ENCODE measurements at regions not wholly inside any gene's neighbourhood (a gene's known extent, or its start where the extent isn't known, plus 50 kb on each side); places are given as distances from the start of the nearest gene placed in this dataset.

DNA sequence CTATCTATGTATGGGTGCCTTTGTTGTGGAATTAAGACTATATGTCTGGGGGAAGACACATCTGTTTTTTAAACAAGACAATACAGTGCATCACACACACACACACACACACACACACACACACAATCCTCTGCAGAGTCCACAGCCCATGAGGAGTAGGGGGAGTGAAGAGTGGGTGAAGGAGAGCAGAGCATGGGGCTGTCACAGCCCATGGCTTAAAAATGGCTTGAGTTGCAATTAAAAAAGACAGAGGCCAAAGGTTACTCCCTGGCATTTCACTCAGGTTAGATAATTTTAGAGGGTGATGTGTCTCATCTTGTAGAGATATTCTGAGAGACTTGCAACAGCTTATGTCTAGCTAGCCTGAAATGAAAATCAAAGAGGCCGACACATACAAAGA, 176.5 kb upstream of the PLXNA2 start:
- FAIRE-seq: no peak

DNA sequence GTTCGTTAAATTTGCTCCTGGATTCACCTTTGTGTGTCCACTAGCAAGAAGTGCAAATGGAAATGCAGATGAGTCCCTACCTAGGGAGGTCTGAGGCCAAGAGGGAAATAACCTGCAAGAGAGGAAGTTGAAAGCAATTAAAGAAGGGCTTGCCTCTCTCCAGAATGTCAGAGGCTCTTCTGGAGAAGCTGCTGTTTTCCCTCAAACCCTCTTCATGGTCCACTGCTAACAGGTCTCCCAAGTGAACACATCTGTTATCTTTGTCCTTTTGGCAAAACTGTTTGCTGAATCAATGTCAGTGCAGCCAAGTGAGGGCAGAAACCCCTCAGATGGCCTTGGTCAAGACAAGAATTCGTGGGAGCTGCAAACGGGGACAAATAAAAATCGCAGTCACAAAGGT, 177.3 kb upstream of the PLXNA2 start:
- FAIRE-seq: no peak

DNA sequence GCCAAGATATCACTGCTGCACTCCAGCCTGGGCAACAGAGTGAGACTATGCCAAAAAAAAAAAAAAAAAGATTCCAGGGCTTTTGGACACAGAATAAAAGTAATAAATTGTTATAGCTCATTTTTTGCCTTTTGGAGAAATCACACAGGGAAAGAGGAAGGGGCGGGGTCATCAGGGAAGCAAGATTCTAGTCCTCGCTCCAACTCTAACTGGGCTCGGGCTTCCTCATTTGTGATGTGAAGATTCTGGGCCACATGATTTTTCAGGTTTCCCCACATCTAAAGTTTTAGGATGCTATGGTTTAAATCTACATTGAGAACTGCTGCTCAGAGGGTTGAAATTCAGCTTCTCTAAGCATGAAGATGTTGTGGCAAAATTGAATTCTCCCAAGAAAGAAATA, 179.3 kb upstream of the PLXNA2 start:
- FAIRE-seq: no peak

GRCh38 chr1:208425096-208425495, 180.9 kb upstream of the PLXNA2 start:
- no peak for FAIRE-seq

DNA sequence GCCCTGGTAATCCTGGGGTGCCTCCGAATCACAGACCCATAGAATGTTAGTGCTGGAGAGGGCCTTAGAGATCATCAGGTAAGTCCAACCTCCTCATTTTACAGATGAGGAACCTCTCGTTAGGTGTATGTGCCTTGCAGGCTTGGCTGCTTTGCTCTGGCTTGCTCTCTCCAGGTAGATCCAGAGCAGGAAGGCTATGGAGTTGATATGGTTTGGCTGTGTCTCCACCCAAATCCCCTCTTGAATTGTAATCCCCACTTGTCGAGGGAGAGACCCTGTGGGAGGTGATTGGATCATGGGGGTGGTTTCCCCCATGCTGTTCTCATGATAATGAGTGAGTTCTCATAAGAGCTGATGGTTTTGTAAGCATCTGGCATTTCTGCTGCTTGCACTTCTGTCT, 186.0 kb upstream of the PLXNA2 start:
- no peak for FAIRE-seq

GRCh38 chr1:208431721-208432120, 187.5 kb upstream of the PLXNA2 start:
- FAIRE-seq: no peak

- no peak for FAIRE-seq
Observed at GRCh38 chr1:208432346-208432745, 188.2 kb upstream of the PLXNA2 start.

GRCh38 chr1:208433086-208433485, 188.9 kb upstream of the PLXNA2 start:
- no peak for FAIRE-seq

DNA sequence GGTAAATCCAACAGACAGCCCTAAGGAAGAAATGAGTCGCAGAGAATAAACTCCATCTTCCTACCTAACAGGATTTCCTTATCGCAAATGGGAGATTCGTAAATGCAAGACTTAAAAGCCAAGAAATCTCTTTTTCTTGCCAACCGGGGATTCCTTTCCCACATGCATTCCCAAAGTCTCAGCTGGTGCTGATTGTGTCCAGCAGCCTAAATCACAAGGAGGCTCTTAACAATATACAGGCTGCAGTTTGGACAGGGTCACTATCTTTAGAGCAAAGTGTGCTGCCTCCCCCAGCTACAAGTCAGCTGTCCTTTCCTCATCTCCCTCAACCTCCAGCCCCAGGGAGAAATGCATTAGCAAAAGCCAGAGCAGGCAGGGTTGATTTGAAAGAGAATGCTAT, 189.8 kb upstream of the PLXNA2 start:
- no peak for FAIRE-seq

GRCh38 chr1:208437401-208437800, 193.2 kb upstream of the PLXNA2 start:
- FAIRE-seq: no peak

- no peak for FAIRE-seq
Observed at GRCh38 chr1:208438112-208438699, 194.0 kb upstream of the PLXNA2 start.

- no peak for FAIRE-seq
Observed at GRCh38 chr1:208445758-208446203, 201.6 kb upstream of the PLXNA2 start.

- FAIRE-seq: no peak
Observed at GRCh38 chr1:208446271-208446691, 202.1 kb upstream of the PLXNA2 start.

DNA sequence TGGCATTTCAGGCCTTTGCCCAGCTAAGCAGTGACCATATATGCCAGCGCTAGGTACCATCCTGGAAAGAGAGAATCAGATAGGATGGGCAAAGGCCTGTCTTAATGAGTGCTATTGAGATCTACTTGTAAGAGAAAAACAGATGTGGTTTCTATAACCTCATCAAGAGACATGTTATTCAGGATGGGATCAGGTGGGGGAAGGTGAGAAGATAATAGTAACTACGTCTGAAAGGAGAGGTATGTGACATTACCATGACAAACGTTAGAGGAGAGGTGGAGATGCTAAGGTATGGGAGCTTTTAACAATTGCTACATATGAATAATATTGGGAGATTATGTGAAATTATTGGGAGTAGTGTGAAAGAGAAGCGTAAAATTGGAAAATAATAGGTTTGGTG, 204.2 kb upstream of the PLXNA2 start:
- FAIRE-seq: no peak

DNA sequence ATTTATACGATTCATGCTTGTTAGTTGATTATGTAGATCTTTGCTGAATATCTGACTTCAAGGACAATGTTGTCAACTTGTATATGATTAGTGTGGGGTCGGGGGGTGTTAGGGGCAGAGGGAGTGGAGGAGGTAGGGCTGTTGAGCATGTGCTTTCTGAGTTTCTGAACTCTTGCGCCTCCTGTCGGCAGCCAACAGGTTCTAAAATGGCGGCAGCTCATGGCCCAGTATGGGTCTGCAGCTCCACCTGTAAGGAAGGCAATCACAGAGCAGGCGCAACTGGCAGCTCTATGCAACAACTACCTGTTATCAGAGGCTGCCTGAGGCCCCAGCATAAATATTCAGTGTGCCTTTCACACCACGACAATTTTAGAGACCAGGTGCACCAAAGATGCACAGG, 205.8 kb upstream of the PLXNA2 start:
- no peak for FAIRE-seq

DNA sequence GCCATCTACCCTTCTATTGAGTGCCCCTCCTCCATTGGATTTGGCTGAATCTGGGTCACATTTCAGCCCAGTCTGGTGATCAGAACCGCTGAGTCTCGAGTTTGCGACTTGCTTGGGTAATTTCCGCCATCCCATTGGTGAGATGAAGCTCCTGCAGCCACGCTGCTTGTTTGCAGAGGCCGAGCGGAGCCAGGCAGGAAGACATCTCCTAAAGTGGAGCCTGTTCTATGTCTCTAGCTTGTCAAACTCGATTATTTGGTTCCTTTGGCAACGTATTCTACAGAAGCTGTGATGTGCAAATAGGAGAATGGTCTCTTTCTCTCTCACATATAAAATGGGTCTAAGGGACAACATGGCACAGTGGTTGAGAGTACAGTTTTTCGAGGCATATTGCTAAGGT, 206.8 kb upstream of the PLXNA2 start:
- no peak for FAIRE-seq

DNA sequence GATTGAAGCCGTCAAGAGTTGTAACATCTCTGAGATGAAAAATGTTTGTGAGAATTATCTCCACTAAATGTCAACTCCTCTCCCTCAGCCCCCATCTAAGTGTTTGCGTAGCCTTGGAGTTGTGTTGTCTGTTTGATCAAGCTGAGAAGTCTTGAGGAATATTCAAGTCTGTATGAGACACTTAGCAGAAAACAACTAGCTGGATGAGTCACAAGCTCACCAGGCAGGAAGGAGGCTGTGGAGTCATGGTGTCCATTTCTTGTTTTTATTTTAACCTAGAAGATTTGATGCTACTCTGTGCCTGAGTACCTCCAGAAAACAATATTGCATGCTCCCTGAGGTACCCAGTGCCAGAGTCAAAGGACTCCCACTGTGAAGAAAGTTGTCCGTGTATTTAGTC, 211.6 kb upstream of the PLXNA2 start:
- no peak for FAIRE-seq

DNA sequence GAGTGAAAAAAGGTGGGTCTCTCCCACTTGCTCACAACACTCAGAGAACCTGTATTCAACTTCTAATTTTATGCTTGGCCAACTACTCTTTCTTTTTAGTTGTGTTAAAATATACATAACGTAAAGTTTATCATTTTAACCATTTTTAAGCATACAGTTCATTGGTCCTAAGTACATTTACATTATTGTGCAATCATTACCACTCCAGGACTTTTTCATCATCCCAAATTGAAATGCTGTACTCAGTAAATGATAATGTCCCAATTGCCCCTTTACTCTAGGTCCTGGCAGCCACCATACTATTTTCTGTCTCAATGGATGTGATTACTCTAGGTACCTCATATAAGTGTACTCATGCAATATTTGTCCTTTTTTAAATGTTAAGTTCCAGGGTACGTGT, 212.3 kb upstream of the PLXNA2 start:
- no peak for FAIRE-seq

- FAIRE-seq: no peak
Observed at GRCh38 chr1:208460823-208461222, 216.6 kb upstream of the PLXNA2 start.

- FAIRE-seq: no peak
Observed at GRCh38 chr1:208461680-208462079, 217.5 kb upstream of the PLXNA2 start.

DNA sequence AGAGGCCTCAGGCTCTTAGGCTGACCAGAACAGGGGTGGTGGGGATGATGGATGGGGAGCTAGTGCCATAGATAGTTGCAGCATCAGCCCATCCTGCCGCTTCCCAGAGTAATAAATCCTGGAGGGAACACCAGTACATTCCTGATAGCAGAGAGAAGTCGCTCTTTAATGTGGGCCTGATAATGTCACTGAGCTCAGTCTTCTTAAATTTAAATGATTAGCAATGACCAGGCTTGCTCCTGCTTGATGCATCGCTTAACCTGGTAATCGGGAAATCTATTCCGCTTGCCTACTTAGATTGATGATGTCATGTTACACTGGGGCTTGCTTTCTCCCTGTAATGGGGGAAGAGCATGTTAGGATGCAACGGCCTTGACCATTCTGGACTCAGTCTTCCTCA, 218.6 kb upstream of the PLXNA2 start:
- FAIRE-seq: no peak

DNA sequence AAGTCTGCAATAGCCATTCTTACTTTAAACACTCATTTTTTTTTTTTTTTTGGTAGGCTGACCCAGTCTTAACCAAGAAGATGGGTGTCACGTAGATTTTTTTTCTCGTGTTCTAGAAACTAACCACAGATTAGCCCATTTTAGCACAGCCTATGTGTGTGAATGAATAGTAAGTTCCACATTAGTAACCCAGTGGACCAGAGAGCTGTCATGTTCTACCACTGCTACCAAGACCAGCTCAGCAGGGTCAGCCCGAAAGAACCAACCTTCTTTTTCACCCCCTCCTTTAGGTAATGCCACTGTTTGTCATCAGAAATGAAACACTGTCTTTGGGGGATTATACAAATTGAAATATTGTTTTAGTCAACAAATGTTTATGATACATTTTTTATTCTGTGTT, 221.1 kb upstream of the PLXNA2 start:
- FAIRE-seq: no peak

- no peak for FAIRE-seq
Observed at GRCh38 chr1:208465786-208466590, 221.8 kb upstream of the PLXNA2 start.

- no peak for FAIRE-seq
Observed at GRCh38 chr1:208467151-208467780, 223.1 kb upstream of the PLXNA2 start.
